ENCODE measurements at regions not wholly inside any gene's neighbourhood (a gene's known extent, or its start where the extent isn't known, plus 50 kb on each side); places are given as distances from the start of the nearest gene placed in this dataset.

DNA sequence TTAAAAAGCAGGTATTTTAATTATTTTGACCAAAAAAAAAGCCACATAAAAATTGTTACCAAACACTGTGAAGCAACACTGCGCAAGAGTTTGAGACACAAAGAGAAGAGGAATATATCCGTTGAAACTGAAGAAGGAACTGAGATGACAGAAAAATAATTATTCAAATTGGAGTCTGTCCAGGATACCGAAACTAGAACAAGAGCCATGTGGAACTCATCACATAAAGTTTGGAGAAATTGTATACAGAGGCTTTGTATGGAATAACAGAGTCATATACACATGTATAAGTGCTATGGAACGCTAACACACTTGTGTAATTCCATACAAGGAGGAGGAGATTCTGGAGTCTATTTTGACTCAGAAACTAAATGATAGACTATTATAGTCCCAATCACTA lies 675.1 kb upstream of the ADGRL2 start:
- no peak overlapping the region for H3K4me3 ChIP-seq (ENCODE audit: low read depth, low read length)

- no peak overlapping the region for H3K4me3 ChIP-seq (ENCODE audit: low read depth, low read length)
Measured at GRCh38 chr1:81121306-81121705, 679.4 kb upstream of the ADGRL2 start.

DNA sequence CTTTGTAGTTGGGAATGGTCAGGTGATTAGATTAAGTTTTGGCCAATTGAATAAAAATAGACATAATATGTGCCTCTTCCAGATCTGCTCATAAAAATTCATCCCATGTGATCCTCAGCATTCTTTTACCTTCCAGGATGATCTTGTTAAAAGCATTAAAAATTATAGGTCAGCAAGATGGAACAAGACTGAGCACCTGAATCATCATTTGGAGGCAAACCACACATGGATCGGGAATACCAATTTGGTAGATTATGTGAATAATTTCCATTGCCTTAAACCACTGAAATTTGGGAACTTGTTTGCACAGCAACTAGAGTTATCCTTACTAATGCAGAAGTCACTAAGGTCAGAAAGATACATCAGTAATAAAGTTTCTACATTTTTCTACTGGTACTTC lies 681.4 kb upstream of the ADGRL2 start:
- H3K4me3 ChIP-seq (ENCODE audit: low read depth, low read length) = no peak overlapping the region

- no peak overlapping the region for H3K4me3 ChIP-seq (ENCODE audit: low read depth, low read length)
Measured at GRCh38 chr1:81118550-81118949, 682.2 kb upstream of the ADGRL2 start.

GRCh38 chr1:81115422-81115821 lies 685.3 kb upstream of the ADGRL2 start:
- H3K4me3 ChIP-seq (ENCODE audit: low read depth, low read length) = no peak overlapping the region

GRCh38 chr1:81114191-81114590 lies 686.5 kb upstream of the ADGRL2 start:
- H3K4me3 ChIP-seq (ENCODE audit: low read depth, low read length) = no peak overlapping the region

GRCh38 chr1:81113688-81114087 lies 687.0 kb upstream of the ADGRL2 start:
- H3K4me3 ChIP-seq (ENCODE audit: low read depth, low read length) = no peak overlapping the region

DNA sequence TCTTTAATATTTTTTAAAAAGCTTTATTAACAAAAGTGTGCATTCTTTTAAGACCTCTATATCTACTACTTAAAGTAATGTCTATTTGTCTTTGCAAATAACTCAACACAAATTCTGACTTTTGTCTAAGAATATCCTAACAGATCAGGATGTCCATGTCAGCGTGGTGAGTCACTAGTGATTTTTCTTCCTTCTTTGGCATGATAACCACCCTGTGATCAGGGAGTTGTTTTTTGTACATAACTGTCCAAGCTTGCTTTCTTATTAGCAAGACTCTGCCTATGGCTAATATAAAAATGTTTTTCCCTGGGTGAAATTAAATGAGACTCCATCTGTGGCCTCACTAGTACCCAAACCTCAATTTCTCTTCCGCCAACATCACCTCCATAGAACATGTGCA lies 688.9 kb upstream of the ADGRL2 start:
- no peak overlapping the region for H3K4me3 ChIP-seq (ENCODE audit: low read depth, low read length)

GRCh38 chr1:81109038-81109437 lies 691.7 kb upstream of the ADGRL2 start:
- no peak overlapping the region for H3K4me3 ChIP-seq (ENCODE audit: low read depth, low read length)

DNA sequence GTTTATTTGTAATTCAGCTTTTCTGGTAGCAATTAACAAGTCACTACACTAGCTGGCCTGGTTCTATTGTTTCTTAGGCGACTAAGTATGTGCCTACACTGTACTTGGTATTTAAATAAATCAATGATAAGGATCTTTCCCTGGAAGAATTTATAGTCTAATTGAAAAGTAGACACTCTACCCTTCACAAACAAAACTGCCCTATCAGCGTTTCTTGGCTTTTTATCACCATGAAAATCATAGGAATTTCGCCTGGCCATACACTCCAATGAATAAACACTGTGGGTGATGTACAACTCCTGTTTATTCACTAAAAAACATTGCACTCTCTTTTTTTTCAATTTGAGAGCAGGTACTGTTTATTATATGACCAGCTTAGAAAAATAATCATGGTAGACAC lies 702.9 kb upstream of the ADGRL2 start:
- no peak overlapping the region for H3K4me3 ChIP-seq (ENCODE audit: low read depth, low read length)

GRCh38 chr1:81073580-81073979 lies 727.2 kb upstream of the ADGRL2 start:
- H3K4me3 ChIP-seq (ENCODE audit: low read depth, low read length) = no peak overlapping the region

DNA sequence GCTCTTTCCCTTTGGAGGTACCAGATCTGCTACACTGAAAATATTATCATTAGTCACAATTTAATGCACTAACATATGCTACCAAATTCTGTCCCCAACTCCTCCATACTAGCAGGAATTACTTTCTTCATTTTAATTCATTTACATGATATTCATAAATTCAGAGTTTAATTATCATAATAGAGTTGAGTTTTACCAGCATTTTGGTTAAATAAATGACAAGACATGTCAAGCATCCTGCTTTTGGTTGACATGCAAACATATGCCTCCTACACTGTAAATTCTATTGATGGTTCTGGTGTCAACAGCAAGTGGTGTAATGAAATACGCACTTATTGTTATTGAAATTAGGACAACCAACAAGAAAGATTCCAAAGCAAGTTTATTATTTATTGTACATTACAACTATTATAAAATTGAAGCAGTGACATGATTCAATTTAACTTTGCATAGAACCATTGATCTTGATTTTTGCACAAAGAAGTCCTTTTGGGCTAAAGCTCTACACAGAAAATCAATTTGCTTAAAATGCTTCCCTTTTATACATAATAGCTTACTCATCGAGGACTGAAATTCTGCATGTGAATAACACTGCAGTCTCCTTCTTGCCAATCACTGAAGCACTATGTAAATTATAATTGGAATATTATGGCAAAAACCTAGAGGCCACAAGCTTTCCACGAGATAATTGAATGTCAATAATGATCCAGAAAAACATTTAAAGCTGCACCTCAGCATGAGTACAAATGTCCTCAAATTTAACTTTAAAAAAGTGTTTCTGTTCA lies 728.6 kb upstream of the ADGRL2 start:
- no peak overlapping the region for H3K4me3 ChIP-seq (ENCODE audit: low read depth, low read length)

GRCh38 chr1:81071072-81071858 lies 729.5 kb upstream of the ADGRL2 start:
- no peak overlapping the region for H3K4me3 ChIP-seq (ENCODE audit: low read depth, low read length)

- no peak overlapping the region for H3K4me3 ChIP-seq (ENCODE audit: low read depth, low read length)
Measured at GRCh38 chr1:81069856-81070255, 730.9 kb upstream of the ADGRL2 start.

- H3K4me3 ChIP-seq (ENCODE audit: low read depth, low read length) = no peak overlapping the region
Measured at GRCh38 chr1:81068726-81069125, 732.0 kb upstream of the ADGRL2 start.

GRCh38 chr1:81053826-81054225 lies 746.9 kb upstream of the ADGRL2 start:
- H3K4me3 ChIP-seq (ENCODE audit: low read depth, low read length) = no peak overlapping the region

- H3K4me3 ChIP-seq (ENCODE audit: low read depth, low read length) = no peak overlapping the region
Measured at GRCh38 chr1:81052162-81052561, 748.6 kb upstream of the ADGRL2 start.

DNA sequence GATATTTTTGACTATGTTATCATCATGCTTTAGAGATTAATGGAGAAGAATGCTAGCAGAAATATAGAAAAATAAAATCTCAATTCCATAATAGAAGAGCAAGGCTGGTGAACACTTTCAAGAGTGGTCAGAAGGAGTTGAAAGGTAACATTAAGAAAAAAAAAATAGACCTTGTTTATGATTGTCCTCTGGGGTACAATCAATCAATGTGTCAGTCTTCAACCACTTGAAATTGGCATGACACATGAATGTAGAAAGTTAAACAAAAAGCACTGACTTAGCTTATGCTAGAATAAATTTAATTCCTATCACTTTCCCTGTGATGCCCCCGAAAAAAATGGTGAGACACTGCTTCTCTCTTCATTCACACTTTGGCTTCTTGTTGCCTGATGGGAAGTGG lies 750.3 kb upstream of the ADGRL2 start:
- no peak overlapping the region for H3K4me3 ChIP-seq (ENCODE audit: low read depth, low read length)

DNA sequence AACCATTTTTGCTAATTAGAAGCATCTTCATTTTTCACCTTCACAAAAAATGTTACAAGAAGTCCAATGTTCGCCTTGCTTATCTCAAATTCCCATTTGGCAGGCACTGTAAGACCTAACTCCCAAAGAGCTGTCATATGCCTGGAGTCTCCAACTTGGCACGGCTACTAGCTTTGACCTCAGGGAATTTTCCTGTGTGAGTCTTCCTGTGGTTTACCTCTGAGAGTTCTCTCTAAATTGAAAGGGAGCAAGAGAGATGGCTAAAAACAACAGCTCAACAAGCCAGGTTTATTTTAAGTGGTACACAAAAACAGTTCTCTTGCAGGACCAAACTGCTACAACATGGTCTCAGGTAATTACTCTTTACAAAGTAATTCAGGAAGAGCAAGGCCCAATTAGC lies 756.0 kb upstream of the ADGRL2 start:
- H3K4me3 ChIP-seq (ENCODE audit: low read depth, low read length) = no peak overlapping the region

DNA sequence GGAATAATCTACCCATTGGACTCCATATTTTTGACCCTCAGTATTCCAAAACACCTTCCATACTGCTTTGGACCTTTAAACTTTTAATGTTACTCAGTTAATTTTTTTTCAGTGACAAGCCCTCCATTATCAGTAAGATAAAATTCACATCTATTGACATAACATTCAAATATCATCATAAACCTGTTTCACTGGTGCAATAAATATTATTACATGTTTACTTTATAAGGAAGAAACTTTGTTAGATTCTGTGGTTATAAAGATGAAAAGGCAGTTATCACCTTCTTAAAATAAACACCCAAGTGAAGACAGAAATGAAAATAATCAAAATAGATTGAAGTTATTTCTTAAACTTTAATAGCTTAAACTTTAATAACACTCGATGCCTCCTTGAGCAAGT lies 758.5 kb upstream of the ADGRL2 start:
- H3K4me3 ChIP-seq (ENCODE audit: low read depth, low read length) = no peak overlapping the region

GRCh38 chr1:81034291-81034690 lies 766.4 kb upstream of the ADGRL2 start:
- no peak overlapping the region for H3K4me3 ChIP-seq (ENCODE audit: low read depth, low read length)

GRCh38 chr1:81032973-81033425 lies 767.7 kb upstream of the ADGRL2 start:
- H3K4me3 ChIP-seq (ENCODE audit: low read depth, low read length) = no peak overlapping the region

Measured in iPS-11a (cell line).